HL-60 (cell line): ENCODE measurements at regions not wholly inside any gene's neighbourhood (a gene's known extent, or its start where the extent isn't known, plus 50 kb on each side); places are given as distances from the start of the nearest gene placed in this dataset.

ENCODE experiments used
- DNase-seq, 2 experiments: peaks; one replicate each; pipeline ENCODE4 v3.0.0-alpha.2; 2010 to 2020; ENCODE audit warnings: low read depth in 1 of 2, low spot score in 1 of 2
- H3K27ac ChIP-seq: fragments of 250-450 bp; sonication (Bioruptor Pico); replicated peaks from 2 replicates; pipeline ENCODE4 v1.5.1; 2020; ENCODE audit warnings: mild to moderate bottlenecking, moderate library complexity
- H3K27me3 ChIP-seq: fragments of 250-450 bp; sonication (Bioruptor Pico); 2 replicates; pipeline ENCODE4 v1.5.1; 2021; ENCODE audit warnings: mild to moderate bottlenecking, moderate library complexity; ENCODE audit not compliant: insufficient read depth, poor library complexity, severe bottlenecking
- H3K4me3 ChIP-seq: replicated peaks from 2 replicates; pipeline ENCODE4 v1.5.1; 2011; ENCODE audit warnings: mild to moderate bottlenecking, control low read depth, low read length; ENCODE audit not compliant: insufficient read depth
- GABPA ChIP-seq: IDR thresholded peaks from 2 replicates; pipeline ENCODE4 v1.6.1; 2012; ENCODE audit warnings: low read depth
- POLR2AphosphoS5 ChIP-seq: IDR thresholded peaks from 2 replicates; pipeline ENCODE4 v1.6.1; 2012; ENCODE audit warnings: low read depth
- SPI1 ChIP-seq: IDR thresholded peaks from 2 replicates; pipeline ENCODE4 v1.6.1; 2012; ENCODE audit warnings: low read depth, mild to moderate bottlenecking, borderline replicate concordance
- TF ChIP-seq, protein P1 (sequence below): IDR thresholded peaks from 2 replicates; pipeline ENCODE4 v1.6.1; 2012; ENCODE audit warnings: low read depth; ENCODE audit not compliant: insufficient replicate concordance
- TF ChIP-seq, protein P2 (sequence below): IDR thresholded peaks from one replicate; pipeline ENCODE4 v1.5.1; 2011; ENCODE audit warnings: low read length, control low read depth, inconsistent platforms; ENCODE audit not compliant: insufficient read depth

DNA sequence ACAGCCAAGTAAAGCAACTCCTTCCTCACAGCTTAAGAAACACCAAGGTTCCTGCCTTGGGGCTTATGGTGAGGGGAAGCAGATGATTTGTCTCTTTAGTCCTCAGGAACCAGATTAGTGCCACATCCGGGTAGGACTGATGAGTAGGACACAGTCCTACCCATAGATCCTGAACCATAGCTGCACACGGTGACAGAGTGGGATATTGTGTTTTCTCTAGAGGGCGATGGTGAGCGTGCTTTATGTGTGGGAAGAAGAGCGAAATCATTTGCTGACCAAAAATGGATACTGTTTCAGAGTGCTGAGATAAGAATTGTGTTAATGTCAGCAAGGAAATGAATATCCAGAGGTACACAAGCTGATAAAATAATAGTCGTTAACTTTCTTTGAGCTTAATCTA is 209.0 kb upstream of the FBXL7 start:
- DNase-seq = no peak

DNA sequence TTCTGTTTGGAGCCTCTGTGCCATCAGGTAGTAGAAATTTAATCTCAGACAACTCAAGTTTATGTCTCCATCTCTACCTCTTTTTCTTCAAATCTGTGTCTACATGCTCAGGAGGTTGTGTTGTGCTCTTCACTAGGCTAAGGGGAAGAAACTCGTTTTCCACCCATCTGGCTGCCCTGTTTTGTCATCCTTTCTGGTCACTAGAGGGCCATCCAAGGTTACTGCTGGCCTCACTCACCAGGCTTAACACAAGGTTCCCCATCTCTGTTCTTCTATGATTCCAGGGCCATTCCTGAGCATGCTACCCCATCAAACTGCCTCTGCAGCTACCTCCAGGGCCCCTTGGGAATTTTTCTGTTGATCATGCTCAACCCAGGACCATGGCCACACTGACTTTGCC is 213.3 kb upstream of the FBXL7 start:
- no peak overlapping the region for H3K27ac ChIP-seq
- no peak overlapping the region for H3K4me3 ChIP-seq
- no peak for DNase-seq
- no peaks in the 10 kb centered on the region for H3K27me3 ChIP-seq
- TF ChIP-seq GABPA (no peak), POLR2AphosphoS5 (no peak)
- TF ChIP-seq, protein P1, sequence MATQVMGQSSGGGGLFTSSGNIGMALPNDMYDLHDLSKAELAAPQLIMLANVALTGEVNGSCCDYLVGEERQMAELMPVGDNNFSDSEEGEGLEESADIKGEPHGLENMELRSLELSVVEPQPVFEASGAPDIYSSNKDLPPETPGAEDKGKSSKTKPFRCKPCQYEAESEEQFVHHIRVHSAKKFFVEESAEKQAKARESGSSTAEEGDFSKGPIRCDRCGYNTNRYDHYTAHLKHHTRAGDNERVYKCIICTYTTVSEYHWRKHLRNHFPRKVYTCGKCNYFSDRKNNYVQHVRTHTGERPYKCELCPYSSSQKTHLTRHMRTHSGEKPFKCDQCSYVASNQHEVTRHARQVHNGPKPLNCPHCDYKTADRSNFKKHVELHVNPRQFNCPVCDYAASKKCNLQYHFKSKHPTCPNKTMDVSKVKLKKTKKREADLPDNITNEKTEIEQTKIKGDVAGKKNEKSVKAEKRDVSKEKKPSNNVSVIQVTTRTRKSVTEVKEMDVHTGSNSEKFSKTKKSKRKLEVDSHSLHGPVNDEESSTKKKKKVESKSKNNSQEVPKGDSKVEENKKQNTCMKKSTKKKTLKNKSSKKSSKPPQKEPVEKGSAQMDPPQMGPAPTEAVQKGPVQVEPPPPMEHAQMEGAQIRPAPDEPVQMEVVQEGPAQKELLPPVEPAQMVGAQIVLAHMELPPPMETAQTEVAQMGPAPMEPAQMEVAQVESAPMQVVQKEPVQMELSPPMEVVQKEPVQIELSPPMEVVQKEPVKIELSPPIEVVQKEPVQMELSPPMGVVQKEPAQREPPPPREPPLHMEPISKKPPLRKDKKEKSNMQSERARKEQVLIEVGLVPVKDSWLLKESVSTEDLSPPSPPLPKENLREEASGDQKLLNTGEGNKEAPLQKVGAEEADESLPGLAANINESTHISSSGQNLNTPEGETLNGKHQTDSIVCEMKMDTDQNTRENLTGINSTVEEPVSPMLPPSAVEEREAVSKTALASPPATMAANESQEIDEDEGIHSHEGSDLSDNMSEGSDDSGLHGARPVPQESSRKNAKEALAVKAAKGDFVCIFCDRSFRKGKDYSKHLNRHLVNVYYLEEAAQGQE = no peak
- TF ChIP-seq, protein P2, sequence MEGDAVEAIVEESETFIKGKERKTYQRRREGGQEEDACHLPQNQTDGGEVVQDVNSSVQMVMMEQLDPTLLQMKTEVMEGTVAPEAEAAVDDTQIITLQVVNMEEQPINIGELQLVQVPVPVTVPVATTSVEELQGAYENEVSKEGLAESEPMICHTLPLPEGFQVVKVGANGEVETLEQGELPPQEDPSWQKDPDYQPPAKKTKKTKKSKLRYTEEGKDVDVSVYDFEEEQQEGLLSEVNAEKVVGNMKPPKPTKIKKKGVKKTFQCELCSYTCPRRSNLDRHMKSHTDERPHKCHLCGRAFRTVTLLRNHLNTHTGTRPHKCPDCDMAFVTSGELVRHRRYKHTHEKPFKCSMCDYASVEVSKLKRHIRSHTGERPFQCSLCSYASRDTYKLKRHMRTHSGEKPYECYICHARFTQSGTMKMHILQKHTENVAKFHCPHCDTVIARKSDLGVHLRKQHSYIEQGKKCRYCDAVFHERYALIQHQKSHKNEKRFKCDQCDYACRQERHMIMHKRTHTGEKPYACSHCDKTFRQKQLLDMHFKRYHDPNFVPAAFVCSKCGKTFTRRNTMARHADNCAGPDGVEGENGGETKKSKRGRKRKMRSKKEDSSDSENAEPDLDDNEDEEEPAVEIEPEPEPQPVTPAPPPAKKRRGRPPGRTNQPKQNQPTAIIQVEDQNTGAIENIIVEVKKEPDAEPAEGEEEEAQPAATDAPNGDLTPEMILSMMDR = no peak

More for the DNA sequence above, 209.0 kb upstream of the FBXL7 start:
- no peak overlapping the region for H3K4me3 ChIP-seq
- H3K27me3 ChIP-seq = no peaks in the 10 kb centered on the region
- no peak overlapping the region for H3K27ac ChIP-seq
- no peak for TF ChIP-seq POLR2AphosphoS5

DNA sequence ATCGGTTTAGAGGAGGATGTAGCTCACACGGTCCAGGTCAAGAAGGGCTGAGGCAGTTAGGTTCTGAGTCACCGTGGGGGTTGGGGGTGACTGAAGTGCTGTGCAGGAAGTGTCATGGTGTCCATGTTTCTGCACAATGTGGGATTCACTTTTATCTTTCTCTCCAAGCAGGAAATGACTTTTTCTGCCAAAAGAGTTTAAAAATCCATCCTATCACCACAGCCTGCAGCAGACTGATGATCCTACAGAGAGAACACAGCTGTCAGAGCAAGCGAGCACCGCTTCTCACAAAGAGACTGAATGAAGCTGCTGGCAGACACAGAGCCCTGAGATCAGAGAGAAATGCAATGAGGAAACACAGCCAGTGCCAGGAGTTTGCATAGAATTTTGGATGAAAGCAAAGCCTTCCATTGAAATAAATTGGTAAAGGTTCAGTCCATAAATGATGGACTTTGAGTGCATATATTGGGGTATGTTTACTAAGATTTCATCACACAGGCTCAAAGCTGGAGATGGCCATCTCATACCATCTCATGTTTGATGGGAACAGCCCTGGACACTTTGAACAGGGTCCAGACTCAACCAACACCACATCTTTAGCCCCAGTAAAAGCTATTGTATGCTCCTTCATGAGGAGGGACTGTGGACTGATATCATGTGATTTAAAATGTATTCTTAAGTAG is 213.9 kb upstream of the FBXL7 start:
- DNase-seq = no peak
- TF ChIP-seq GABPA (no peak), SPI1 (no peak), POLR2AphosphoS5 (no peak)
- TF ChIP-seq, protein P1 = no peak
- TF ChIP-seq, protein P2 = no peak
- H3K27ac ChIP-seq = no peak overlapping the region
- no peak overlapping the region for H3K4me3 ChIP-seq
- H3K27me3 ChIP-seq = no peaks in the 10 kb centered on the region

DNA sequence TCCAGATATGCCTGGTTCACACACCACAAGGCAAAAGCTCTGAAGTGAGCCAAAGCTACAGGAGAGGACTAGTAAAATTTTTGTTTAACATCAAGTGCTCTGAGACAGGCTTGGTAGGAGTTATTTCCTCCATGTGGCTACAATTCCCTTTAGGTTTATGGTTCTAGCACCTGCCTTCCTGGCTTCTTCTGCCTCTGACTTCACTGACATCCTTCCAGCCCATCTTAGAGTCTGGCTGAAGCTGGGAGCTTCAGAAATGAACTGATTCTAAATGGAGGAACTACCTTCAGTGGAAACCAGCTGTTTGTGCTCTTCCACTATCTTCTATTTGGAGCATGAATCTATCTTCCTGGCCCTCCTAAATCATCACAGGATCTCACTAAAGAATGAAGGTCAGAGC is 215.3 kb upstream of the FBXL7 start:
- Histone ChIP-seq H3K27me3 (no peaks in the 10 kb centered on the region), H3K27ac (no peak overlapping the region), H3K4me3 (no peak overlapping the region)
- TF ChIP-seq POLR2AphosphoS5 = no peak
- TF ChIP-seq SPI1 = no peak
- TF ChIP-seq, protein P1 = no peak
- TF ChIP-seq, protein P2 = no peak
- TF ChIP-seq GABPA = no peak
- no peak for DNase-seq
